Activated naive CD8-positive, alpha-beta T cell treated with anti-CD3 and anti-CD28 coated beads, Interleukin-2, amount 50 U/mL, for 24 hours (primary cell): ENCODE measurements at regions not wholly inside any gene's neighbourhood (a gene's known extent, or its start where the extent isn't known, plus 50 kb on each side); places are given as distances from the start of the nearest gene placed in this dataset.

ENCODE experiments used
- ATAC-seq: fragments of 150-1000 bp; cut with Tn5 transposase; one replicate; pipeline ENCODE4 v1.10.0; 2021
- DNase-seq: peaks from one replicate; pipeline ENCODE4 v3.0.0; 2021
- H3K27ac Mint-ChIP-seq: one replicate; pipeline ENCODE4 v1.8.0; 2021; ENCODE audit warnings: mild to moderate bottlenecking, mixed read lengths
- H3K27me3 Mint-ChIP-seq: one replicate; pipeline ENCODE4 v1.8.0; 2021; ENCODE audit warnings: mixed read lengths
- H3K36me3 Mint-ChIP-seq: one replicate; pipeline ENCODE4 v1.8.0; 2021; ENCODE audit warnings: low read depth, mixed read lengths
- H3K4me1 Mint-ChIP-seq: one replicate; pipeline ENCODE4 v1.8.0; 2021; ENCODE audit warnings: mixed read lengths
- H3K4me3 Mint-ChIP-seq: one replicate; pipeline ENCODE4 v1.8.0; 2021; ENCODE audit warnings: mild to moderate bottlenecking, moderate library complexity, mixed read lengths
- H3K9me3 Mint-ChIP-seq: one replicate; pipeline ENCODE4 v1.8.0; 2021; ENCODE audit warnings: mixed read lengths

DNA sequence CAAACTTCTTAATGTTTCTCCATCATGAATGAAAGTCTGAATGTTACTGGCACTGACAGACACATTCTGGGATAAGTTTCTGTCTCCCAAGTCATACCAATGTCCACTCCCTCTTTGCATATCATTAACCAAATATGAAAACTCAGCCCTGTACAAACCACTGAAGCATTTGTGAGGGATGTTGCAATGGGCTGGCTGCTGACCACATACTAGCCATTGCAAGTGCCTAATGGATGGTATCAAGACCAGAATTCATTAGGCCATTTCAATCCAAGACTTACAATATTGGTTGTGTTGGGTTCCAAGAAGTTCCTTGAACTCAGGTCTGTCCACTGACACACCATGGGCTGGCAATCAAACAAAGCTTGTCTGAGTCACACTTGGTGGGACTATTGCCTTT lies 73.8 kb downstream of the CBLN2 start:
- no peaks in the 10 kb centered on the region for H3K27me3 Mint-ChIP-seq
- no peak for ATAC-seq
- H3K4me3 Mint-ChIP-seq: no peak overlapping the region
- DNase-seq: no peak
- H3K36me3 Mint-ChIP-seq: no peaks in the 10 kb centered on the region
- H3K9me3 Mint-ChIP-seq: peaks cover 4% of the 10 kb centered on the region
- H3K27ac Mint-ChIP-seq: no peak overlapping the region
- no peaks in the 10 kb centered on the region for H3K4me1 Mint-ChIP-seq

- Mint-ChIP-seq H3K9me3 (peaks cover 4% of the 10 kb centered on the region), H3K27me3 (no peaks in the 10 kb centered on the region), H3K4me1 (no peaks in the 10 kb centered on the region), H3K4me3 (no peak overlapping the region), H3K27ac (no peak overlapping the region), H3K36me3 (no peaks in the 10 kb centered on the region)
- DNase-seq: no peak
- no peak for ATAC-seq
Measured at GRCh38 chr18:72468021-72468710, 76.0 kb downstream of the CBLN2 start.

DNA sequence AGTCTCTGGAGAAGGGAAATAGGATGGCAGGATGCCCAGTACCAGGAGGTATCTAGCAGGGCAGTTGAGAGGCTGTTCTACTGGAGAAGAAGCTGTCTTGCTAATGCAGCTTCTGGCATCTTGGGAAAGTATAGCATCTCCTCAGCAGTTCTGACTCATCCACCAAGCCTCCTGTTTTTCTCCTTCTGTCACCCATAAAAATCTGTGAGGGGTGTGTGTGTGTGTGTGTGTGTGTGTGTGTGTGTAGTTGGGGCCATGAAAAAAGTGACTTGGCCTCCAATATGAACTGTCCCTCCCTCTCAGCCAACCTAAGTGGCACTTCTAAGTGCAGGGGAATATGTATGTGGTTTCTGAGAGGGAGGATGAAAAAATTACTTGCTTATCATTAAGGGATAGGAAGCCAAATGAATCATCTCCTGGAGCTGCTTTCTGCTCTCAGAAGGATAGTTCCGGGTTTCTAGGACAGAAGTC lies 83.9 kb downstream of the CBLN2 start:
- no peaks in the 10 kb centered on the region for H3K36me3 Mint-ChIP-seq
- DNase-seq (no peak), ATAC-seq (no peak)
- H3K9me3 Mint-ChIP-seq: no peaks in the 10 kb centered on the region
- H3K27me3 Mint-ChIP-seq: no peaks in the 10 kb centered on the region
- H3K4me1 Mint-ChIP-seq: no peaks in the 10 kb centered on the region
- H3K4me3 Mint-ChIP-seq: no peak overlapping the region
- no peak overlapping the region for H3K27ac Mint-ChIP-seq

GRCh38 chr18:72458271-72458670 lies 85.9 kb downstream of the CBLN2 start:
- Mint-ChIP-seq H3K27ac (no peak overlapping the region), H3K36me3 (no peaks in the 10 kb centered on the region), H3K27me3 (no peaks in the 10 kb centered on the region), H3K4me3 (no peak overlapping the region), H3K9me3 (no peaks in the 10 kb centered on the region), H3K4me1 (no peaks in the 10 kb centered on the region)
- DNase-seq (no peak), ATAC-seq (no peak)

DNA sequence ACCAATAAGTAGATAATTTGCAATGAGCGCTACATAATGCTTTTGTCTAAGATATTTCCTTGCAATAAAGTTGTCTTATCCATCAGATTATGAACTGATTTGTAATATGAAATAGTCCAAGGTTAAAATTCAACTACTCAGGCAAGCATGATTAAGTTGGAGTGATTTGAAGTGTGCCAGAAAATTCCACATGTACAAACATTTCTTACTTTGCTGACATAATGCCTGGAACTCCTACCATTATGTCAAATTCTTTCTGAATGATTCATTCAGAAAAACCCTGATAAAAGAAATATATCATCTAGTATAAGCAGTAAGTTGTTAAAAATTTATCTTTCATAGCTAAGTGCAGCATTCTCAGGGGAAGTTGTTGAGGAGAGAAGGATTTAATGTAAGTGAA lies 87.3 kb downstream of the CBLN2 start:
- no peaks in the 10 kb centered on the region for H3K4me1 Mint-ChIP-seq
- H3K9me3 Mint-ChIP-seq: peaks cover 7% of the 10 kb centered on the region
- no peak for ATAC-seq
- no peak overlapping the region for H3K27ac Mint-ChIP-seq
- H3K27me3 Mint-ChIP-seq: no peaks in the 10 kb centered on the region
- no peaks in the 10 kb centered on the region for H3K36me3 Mint-ChIP-seq
- no peak for DNase-seq
- no peak overlapping the region for H3K4me3 Mint-ChIP-seq

GRCh38 chr18:72452328-72452727 lies 91.8 kb downstream of the CBLN2 start:
- H3K4me3 Mint-ChIP-seq: no peak overlapping the region
- H3K9me3 Mint-ChIP-seq: peaks cover 7% of the 10 kb centered on the region
- no peaks in the 10 kb centered on the region for H3K4me1 Mint-ChIP-seq
- no peak overlapping the region for H3K27ac Mint-ChIP-seq
- no peaks in the 10 kb centered on the region for H3K27me3 Mint-ChIP-seq
- no peaks in the 10 kb centered on the region for H3K36me3 Mint-ChIP-seq
- ATAC-seq (no peak), DNase-seq (no peak)

GRCh38 chr18:72444798-72445155 lies 99.4 kb downstream of the CBLN2 start:
- Mint-ChIP-seq H3K4me3 (no peak overlapping the region), H3K27me3 (no peaks in the 10 kb centered on the region), H3K9me3 (no peaks in the 10 kb centered on the region), H3K27ac (no peak overlapping the region), H3K36me3 (no peaks in the 10 kb centered on the region), H3K4me1 (no peaks in the 10 kb centered on the region)
- ATAC-seq (no peak), DNase-seq (no peak)

GRCh38 chr18:72444111-72444797 lies 99.9 kb downstream of the CBLN2 start:
- Mint-ChIP-seq H3K36me3 (no peaks in the 10 kb centered on the region), H3K4me3 (no peak overlapping the region), H3K27ac (no peak overlapping the region), H3K27me3 (no peaks in the 10 kb centered on the region), H3K4me1 (no peaks in the 10 kb centered on the region), H3K9me3 (peaks cover 1% of the 10 kb centered on the region)
- ATAC-seq (no peak), DNase-seq (no peak)

GRCh38 chr18:72436401-72436800 lies 107.7 kb downstream of the CBLN2 start:
- no peaks in the 10 kb centered on the region for H3K36me3 Mint-ChIP-seq
- no peak overlapping the region for H3K27ac Mint-ChIP-seq
- no peak overlapping the region for H3K4me3 Mint-ChIP-seq
- no peaks in the 10 kb centered on the region for H3K4me1 Mint-ChIP-seq
- ATAC-seq (no peak), DNase-seq (no peak)
- peaks cover 10% of the 10 kb centered on the region for H3K9me3 Mint-ChIP-seq
- H3K27me3 Mint-ChIP-seq: no peaks in the 10 kb centered on the region

GRCh38 chr18:72433756-72434155 lies 110.4 kb downstream of the CBLN2 start:
- no peak overlapping the region for H3K4me3 Mint-ChIP-seq
- H3K36me3 Mint-ChIP-seq: no peaks in the 10 kb centered on the region
- peaks cover 3% of the 10 kb centered on the region for H3K9me3 Mint-ChIP-seq
- ATAC-seq (no peak), DNase-seq (no peak)
- H3K4me1 Mint-ChIP-seq: no peaks in the 10 kb centered on the region
- no peak overlapping the region for H3K27ac Mint-ChIP-seq
- H3K27me3 Mint-ChIP-seq: no peaks in the 10 kb centered on the region

- Mint-ChIP-seq H3K4me3 (no peak overlapping the region), H3K36me3 (no peaks in the 10 kb centered on the region), H3K27ac (no peak overlapping the region), H3K9me3 (no peaks in the 10 kb centered on the region), H3K27me3 (no peaks in the 10 kb centered on the region), H3K4me1 (no peaks in the 10 kb centered on the region)
- ATAC-seq (no peak), DNase-seq (no peak)
Measured at GRCh38 chr18:72427721-72428120, 116.4 kb downstream of the CBLN2 start.

- ATAC-seq (no peak), DNase-seq (no peak)
- Mint-ChIP-seq H3K27ac (no peak overlapping the region), H3K27me3 (no peaks in the 10 kb centered on the region), H3K4me3 (no peak overlapping the region), H3K36me3 (no peaks in the 10 kb centered on the region), H3K9me3 (peaks cover 5% of the 10 kb centered on the region), H3K4me1 (no peaks in the 10 kb centered on the region)
Measured at GRCh38 chr18:72419914-72420313, 124.2 kb downstream of the CBLN2 start.

DNA sequence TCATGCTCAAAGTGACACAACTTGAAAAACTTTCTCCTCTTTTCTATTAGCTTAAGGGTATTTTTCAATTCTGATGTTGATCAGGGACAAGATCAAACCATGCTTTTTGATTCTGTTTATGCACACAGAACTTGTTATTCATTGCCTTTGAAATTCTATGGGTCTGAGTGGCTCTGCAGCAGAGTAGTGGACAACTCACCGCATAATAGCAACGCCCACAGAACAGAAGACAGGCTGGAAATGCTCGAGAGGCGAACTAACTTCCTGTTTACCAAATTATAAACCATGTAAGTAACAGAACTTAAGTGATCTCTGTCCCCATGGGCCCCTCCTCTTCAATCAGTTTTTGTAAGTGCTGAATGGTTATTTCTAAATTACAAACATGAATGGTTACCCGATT lies 131.2 kb downstream of the CBLN2 start:
- H3K36me3 Mint-ChIP-seq: no peaks in the 10 kb centered on the region
- H3K4me1 Mint-ChIP-seq: no peaks in the 10 kb centered on the region
- ATAC-seq (no peak), DNase-seq (no peak)
- H3K27ac Mint-ChIP-seq: no peak overlapping the region
- peaks cover 1% of the 10 kb centered on the region for H3K27me3 Mint-ChIP-seq
- H3K9me3 Mint-ChIP-seq: no peaks in the 10 kb centered on the region
- H3K4me3 Mint-ChIP-seq: no peak overlapping the region

DNA sequence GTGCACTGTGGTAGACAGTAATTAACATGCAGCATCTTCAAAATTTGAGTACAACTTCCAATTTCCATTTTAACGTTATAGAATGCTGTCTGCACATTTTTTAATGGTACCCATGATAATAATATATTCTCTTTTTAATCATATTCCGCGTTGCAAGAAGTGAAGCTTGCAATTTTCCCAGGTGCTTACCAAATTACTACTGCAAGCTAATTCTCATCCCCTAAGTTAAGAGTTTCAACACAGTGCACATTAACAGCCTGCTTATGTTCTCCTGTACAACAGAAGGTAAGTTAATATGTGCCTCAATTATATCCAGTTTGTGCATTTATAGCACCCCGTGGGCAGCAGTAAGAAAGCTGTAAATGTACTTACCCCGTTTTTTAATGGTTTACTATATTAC lies 132.9 kb downstream of the CBLN2 start:
- Mint-ChIP-seq H3K4me1 (no peaks in the 10 kb centered on the region), H3K36me3 (no peaks in the 10 kb centered on the region), H3K9me3 (peaks cover 8% of the 10 kb centered on the region), H3K27ac (no peak overlapping the region), H3K27me3 (peaks cover 1% of the 10 kb centered on the region), H3K4me3 (no peak overlapping the region)
- DNase-seq (no peak), ATAC-seq (no peak)

- DNase-seq (no peak), ATAC-seq (no peak)
- Mint-ChIP-seq H3K9me3 (peaks cover 10% of the 10 kb centered on the region), H3K4me3 (no peak overlapping the region), H3K27me3 (peaks cover 1% of the 10 kb centered on the region), H3K36me3 (no peaks in the 10 kb centered on the region), H3K4me1 (no peaks in the 10 kb centered on the region), H3K27ac (no peak overlapping the region)
Measured at GRCh38 chr18:72410399-72410798, 133.7 kb downstream of the CBLN2 start.
